ENCODE measurements at regions not wholly inside any gene's neighbourhood (a gene's known extent, or its start where the extent isn't known, plus 50 kb on each side); places are given as distances from the start of the nearest gene placed in this dataset.

DNA sequence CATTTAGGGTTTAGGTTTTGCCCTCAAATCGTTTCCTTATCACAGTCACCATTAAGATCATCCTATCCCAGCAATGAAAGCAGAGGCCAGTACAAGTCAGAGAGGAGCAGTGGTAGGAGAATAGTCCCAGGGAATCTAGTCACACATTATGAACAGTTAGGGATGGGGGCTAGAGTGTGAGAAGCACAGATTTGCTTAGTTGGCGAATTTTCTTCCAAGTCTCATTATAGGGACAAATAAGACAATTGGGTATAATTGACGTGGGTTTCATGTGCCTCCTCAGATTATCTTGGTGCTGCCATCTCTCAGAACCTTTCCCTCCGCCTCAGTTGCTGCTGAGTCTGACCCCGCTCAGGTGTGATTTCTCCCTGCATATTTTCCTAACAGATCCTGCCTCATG is 407.1 kb downstream of the SQOR start:
- WGBS, 2 experiments (ENCODE audit: extremely low coverage in 2 of 2, insufficient read length in 1 of 2), result 33% methylated on average over 2 of the region's 5 CpGs; no CpG with 5 or more reads in 1 of the 2 experiments
- H3K4me2 ChIP-seq (ENCODE audit: low read depth, low read length), result no peak overlapping the region
- no peak overlapping the region for H4K5ac ChIP-seq (ENCODE audit: low read depth, low read length)
- dilution Hi-C loops (cut with HindIII; ENCODE audit: low sequenced_read_pairs, unreplicated experiment), result no loop called here
- H3K27me3 ChIP-seq (ENCODE audit: control insufficient read depth, insufficient read depth, low read length), result no peaks in the 10 kb centered on the region
- no peak overlapping the region for H3K18ac ChIP-seq (ENCODE audit: low read depth, low read length)
- peaks cover 3% of the 10 kb centered on the region; the same call in 1 of the 2 replicates for H3K9me3 ChIP-seq (ENCODE audit: control insufficient read depth, insufficient read depth, low read length)
- no peak overlapping the region for H2BK5ac ChIP-seq (ENCODE audit: low read depth, low read length, poor library complexity, severe bottlenecking)
- H2BK15ac ChIP-seq (ENCODE audit: low read depth, low read length), result no peak overlapping the region
- CTCF ChIA-PET, result no interaction called here
- no peak overlapping the region for H3K56ac ChIP-seq (ENCODE audit: extremely low read depth, insufficient read depth, low read length)
- no peak overlapping the region for H4K8ac ChIP-seq (ENCODE audit: low read depth in 2 of 2, low read length in 2 of 2)
- in situ Hi-C loops (cut with MboI; ENCODE audit: low sequenced_read_pairs), result no loop called here
- no peak for DNase-seq
- TF ChIP-seq RCOR1 (IDR thresholded peaks at IDR 0.05; ENCODE audit: insufficient replicate concordance, low read length) (no peak), BHLHE40 (IDR thresholded peaks at IDR 0.05; ENCODE audit: low read depth, low read length) (no peak), MAFK (IDR thresholded peaks at IDR 0.05; ENCODE audit: low read depth, low read length) (peak; percentile 80), NFE2L2 (IDR thresholded peaks at IDR 0.05; ENCODE audit: low read depth, low read length) (no peak)
- H3K36me3 ChIP-seq (ENCODE audit: control insufficient read depth, insufficient read depth, low read length), result no peaks in the 10 kb centered on the region
- no peak overlapping the region for H3K4me3 ChIP-seq (ENCODE audit: insufficient read depth, low read depth, low read length)
- no peak overlapping the region for H4K91ac ChIP-seq (ENCODE audit: insufficient read depth, low read depth, low read length)
- no peak overlapping the region for H3K9ac ChIP-seq (ENCODE audit: low read depth, low read length)
- H2AK5ac ChIP-seq (ENCODE audit: low read depth, low read length), result no peak overlapping the region
- no peak overlapping the region for H2BK20ac ChIP-seq (ENCODE audit: low read depth, low read length)
- H2AFZ ChIP-seq (replicated peaks; ENCODE audit: low read length, poor library complexity), result no peak overlapping the region
- H3K4me1 ChIP-seq (ENCODE audit: control insufficient read depth, insufficient read depth, low read length), result no peaks in the 10 kb centered on the region
- BruUV-seq (replicated peaks), result no TSS peak
- no peak for ATAC-seq (ENCODE audit: low read depth)
- no peak overlapping the region for H2BK120ac ChIP-seq (ENCODE audit: low read depth, low read length)
- H3K9me1 ChIP-seq (ENCODE audit: insufficient read depth, low read length), result no peaks in the 10 kb centered on the region
- no peaks in the 10 kb centered on the region for H3K79me1 ChIP-seq (ENCODE audit: low read depth in 1 of 2, low read length in 2 of 2)
- POLR2A ChIA-PET (ENCODE audit: unreplicated experiment), result no interaction called here
- no peak overlapping the region for H2AK9ac ChIP-seq (replicated peaks; ENCODE audit: low read depth, low read length, poor library complexity)
- no peak overlapping the region for H3K4ac ChIP-seq (ENCODE audit: low read depth, low read length)
- H3K14ac ChIP-seq (replicated peaks; ENCODE audit: low read depth, low read length), result no peak overlapping the region
- intact Hi-C loops (cut with micrococcal nuclease), result no loop called here
- H4K20me1 ChIP-seq (ENCODE audit: insufficient read depth, low read length), result no peaks in the 10 kb centered on the region
- H3K27ac ChIP-seq (ENCODE audit: insufficient read depth, low read length), result no peak overlapping the region
- H3K23ac ChIP-seq (ENCODE audit: low read depth, low read length), result no peak overlapping the region

Data from IMR-90 (cell line).